Liver (tissue), 3 donors: ENCODE measurements at regions not wholly inside any gene's neighbourhood (a gene's known extent, or its start where the extent isn't known, plus 50 kb on each side); places are given as distances from the start of the nearest gene placed in this dataset.

ENCODE experiments used
- JUND ChIP-seq, 2 donors: IDR thresholded peaks; 2 replicates each; pipeline ENCODE4 v1.6.1; 2016; ENCODE audit warnings: antibody characterized with exemption in 2 of 2
- SP1 ChIP-seq: IDR thresholded peaks from 2 replicates; pipeline ENCODE4 v1.6.1; 2018; ENCODE audit warnings: antibody characterized with exemption, mild to moderate bottlenecking
- TAF1 ChIP-seq: conservative IDR thresholded peaks from 2 replicates; pipeline ENCODE4 v1.6.1; 2016; ENCODE audit warnings: antibody characterized with exemption, mild to moderate bottlenecking
- TF ChIP-seq, protein P1 (sequence below): fragments of 150-350 bp; IDR thresholded peaks from 2 replicates; pipeline ENCODE4 v1.5.1; 2017; ENCODE audit warnings: improper control_type of control experiment, low read depth, low read length; ENCODE audit not compliant: missing input control
- TF ChIP-seq, protein P2 (sequence below): IDR thresholded peaks from 2 replicates; pipeline ENCODE4 v1.6.1; 2016; ENCODE audit warnings: antibody characterized with exemption
- TF ChIP-seq, protein P3 (sequence below): IDR thresholded peaks from 2 replicates; pipeline ENCODE4 v1.6.1; 2016; ENCODE audit warnings: antibody characterized with exemption
- donor health status: healthy.
- donor health status: healthy.

DNA sequence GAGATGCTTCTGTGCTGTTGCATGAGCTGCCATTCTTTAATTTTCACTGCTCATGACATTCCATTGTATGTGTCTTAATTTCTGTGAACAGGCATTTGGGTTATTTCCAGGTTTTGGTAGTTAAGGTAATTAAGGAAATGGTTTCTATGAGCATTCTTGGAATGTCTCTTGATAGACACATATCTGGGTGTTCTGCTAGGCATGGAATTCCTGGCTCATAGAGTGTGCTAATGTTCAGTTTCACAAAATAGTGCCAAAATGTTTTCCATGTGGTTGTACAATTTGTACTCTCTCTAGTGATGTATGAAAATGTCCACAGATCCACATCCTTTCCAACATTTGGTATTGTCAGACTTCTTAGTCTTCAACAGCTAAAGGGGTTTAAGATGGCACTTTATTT is 680.9 kb upstream of the SGCG start:
- TF ChIP-seq, protein P1, sequence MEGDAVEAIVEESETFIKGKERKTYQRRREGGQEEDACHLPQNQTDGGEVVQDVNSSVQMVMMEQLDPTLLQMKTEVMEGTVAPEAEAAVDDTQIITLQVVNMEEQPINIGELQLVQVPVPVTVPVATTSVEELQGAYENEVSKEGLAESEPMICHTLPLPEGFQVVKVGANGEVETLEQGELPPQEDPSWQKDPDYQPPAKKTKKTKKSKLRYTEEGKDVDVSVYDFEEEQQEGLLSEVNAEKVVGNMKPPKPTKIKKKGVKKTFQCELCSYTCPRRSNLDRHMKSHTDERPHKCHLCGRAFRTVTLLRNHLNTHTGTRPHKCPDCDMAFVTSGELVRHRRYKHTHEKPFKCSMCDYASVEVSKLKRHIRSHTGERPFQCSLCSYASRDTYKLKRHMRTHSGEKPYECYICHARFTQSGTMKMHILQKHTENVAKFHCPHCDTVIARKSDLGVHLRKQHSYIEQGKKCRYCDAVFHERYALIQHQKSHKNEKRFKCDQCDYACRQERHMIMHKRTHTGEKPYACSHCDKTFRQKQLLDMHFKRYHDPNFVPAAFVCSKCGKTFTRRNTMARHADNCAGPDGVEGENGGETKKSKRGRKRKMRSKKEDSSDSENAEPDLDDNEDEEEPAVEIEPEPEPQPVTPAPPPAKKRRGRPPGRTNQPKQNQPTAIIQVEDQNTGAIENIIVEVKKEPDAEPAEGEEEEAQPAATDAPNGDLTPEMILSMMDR: no peak
- TF ChIP-seq SP1 (no peak), TAF1 (no peak), JUND (IDR thresholded peaks at IDR 0.05) (no peak)
- TF ChIP-seq, protein P2, sequence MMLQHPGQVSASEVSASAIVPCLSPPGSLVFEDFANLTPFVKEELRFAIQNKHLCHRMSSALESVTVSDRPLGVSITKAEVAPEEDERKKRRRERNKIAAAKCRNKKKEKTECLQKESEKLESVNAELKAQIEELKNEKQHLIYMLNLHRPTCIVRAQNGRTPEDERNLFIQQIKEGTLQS: no peak
- TF ChIP-seq, protein P3, sequence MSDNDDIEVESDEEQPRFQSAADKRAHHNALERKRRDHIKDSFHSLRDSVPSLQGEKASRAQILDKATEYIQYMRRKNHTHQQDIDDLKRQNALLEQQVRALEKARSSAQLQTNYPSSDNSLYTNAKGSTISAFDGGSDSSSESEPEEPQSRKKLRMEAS: no peak
